ENCODE measurements at regions not wholly inside any gene's neighbourhood (a gene's known extent, or its start where the extent isn't known, plus 50 kb on each side); places are given as distances from the start of the nearest gene placed in this dataset.

GRCh38 chr2:132279344-132279743 lies 117.6 kb upstream of the ANKRD30BL start:
- no peak for TF ChIP-seq CTCF (IDR thresholded peaks at IDR 0.05)

- no peak for TF ChIP-seq CTCF (IDR thresholded peaks at IDR 0.05)
Measured at GRCh38 chr2:132279930-132280615, 118.3 kb upstream of the ANKRD30BL start.

- no peak for TF ChIP-seq CTCF (IDR thresholded peaks at IDR 0.05)
Measured at GRCh38 chr2:132280912-132281311, 119.2 kb upstream of the ANKRD30BL start.

GRCh38 chr2:132282911-132283310 lies 121.2 kb upstream of the ANKRD30BL start:
- TF ChIP-seq CTCF (IDR thresholded peaks at IDR 0.05) = no peak

GRCh38 chr2:132349092-132349687 lies 67.4 kb upstream of the GPR39 start:
- peak; percentile 30; the same call in 1 of the 2 replicates for TF ChIP-seq CTCF (IDR thresholded peaks at IDR 0.05)

DNA sequence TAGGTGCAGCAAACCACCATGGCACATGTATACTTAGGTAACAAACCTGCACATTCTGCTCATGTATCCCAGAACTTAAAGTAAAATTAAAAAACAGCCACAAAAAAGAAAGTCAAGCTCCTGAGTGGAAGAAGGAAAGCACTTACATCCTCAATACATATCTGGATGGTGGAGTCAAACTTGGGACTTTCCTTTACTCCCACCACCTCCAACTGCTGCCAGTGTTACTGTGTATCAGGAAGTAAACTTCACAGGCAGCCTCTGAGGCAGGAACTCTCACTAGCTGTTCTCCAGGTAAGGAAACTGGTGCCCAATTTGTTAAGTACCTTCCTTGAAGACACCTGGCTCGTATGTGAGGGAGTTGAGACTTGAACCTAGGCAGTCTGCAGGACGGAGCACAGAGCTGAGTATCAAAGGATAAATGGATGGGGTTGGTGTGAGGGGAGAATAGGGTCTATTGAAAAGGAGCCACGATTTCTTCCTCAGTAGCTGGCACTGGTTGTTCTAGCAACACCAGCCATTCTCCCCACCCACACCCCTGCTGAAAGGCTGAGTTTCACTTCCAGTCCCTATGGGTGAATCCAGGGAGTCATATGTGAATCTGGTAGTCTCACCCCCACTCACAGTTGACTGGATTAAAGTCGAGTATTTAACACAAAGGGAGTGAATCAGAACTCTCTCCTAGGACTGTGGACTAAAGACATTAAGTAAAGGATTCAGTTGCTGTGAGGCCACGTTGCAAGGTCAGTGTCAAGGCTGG lies 50.0 kb upstream of the GPR39 start:
- TF ChIP-seq CTCF (IDR thresholded peaks at IDR 0.05) = no peak

Data from LNCAP (cell line).